GM06990 (cell line): ENCODE measurements at regions not wholly inside any gene's neighbourhood (a gene's known extent, or its start where the extent isn't known, plus 50 kb on each side); places are given as distances from the start of the nearest gene placed in this dataset.

ENCODE experiments used
- DNase-seq: peaks from one replicate; pipeline ENCODE4 v3.0.0-alpha.2; 2011; ENCODE audit not compliant: insufficient read length; ENCODE audit errors: extremely low read depth
- H3K27me3 ChIP-seq: replicated peaks from 2 replicates; pipeline ENCODE4 v1.6.0; 2011; ENCODE audit warnings: low read length; ENCODE audit not compliant: control insufficient read depth, insufficient read depth
- H3K36me3 ChIP-seq: 2 replicates; pipeline ENCODE4 v1.5.1; 2011; ENCODE audit warnings: low read length; ENCODE audit not compliant: control insufficient read depth, insufficient read depth
- H3K4me3 ChIP-seq: replicated peaks from 2 replicates; pipeline ENCODE4 v1.5.1; 2011; ENCODE audit warnings: low read depth, mild to moderate bottlenecking, control low read depth, low read length
- CTCF ChIP-seq: IDR thresholded peaks from 2 replicates; pipeline ENCODE4 v1.5.1; 2011; ENCODE audit warnings: low read length, control low read depth, mild to moderate bottlenecking, inconsistent platforms; ENCODE audit not compliant: insufficient read depth, poor library complexity, severe bottlenecking

DNA sequence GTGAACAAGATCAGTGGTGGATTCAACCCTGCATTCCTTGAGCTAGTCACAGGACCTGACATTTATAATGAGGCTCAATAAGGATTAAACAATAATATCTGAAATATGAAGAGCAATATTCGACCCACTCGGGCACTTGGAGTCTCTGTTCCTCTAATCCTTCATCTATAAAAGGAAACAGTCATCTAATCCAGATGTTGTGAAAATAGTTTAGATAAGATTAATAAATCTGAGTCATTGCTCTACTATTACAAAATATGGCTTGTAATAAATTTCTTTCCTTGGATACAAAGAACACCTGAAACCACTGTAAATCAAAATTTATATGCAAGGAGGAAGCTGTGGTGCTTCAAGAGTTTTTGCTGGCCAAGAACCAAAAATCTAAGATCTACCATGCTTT lies 846.9 kb upstream of the ACVR2A start:
- Histone ChIP-seq H3K36me3 (no peaks in the 10 kb centered on the region), H3K4me3 (no peak overlapping the region), H3K27me3 (no peaks in the 10 kb centered on the region)
- TF ChIP-seq CTCF: no peak
- no peak for DNase-seq

DNA sequence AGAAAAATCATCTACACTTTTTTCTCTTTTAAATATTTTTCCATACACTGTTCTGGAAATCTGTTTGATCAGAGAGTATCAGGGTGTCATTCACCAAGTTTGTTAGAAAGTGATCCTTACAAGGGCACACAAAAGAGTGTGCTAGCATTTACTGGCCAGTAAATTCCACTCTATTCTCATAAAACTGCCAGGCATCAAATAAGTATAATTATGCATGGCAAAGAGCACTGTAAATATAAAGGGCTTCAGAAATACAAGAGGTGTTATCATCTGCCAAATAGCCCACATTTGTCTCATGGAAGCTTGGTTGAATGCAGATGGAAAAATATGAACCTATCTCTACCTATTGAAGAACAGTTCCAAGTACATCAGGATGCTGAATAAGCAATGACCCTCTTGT lies 847.3 kb upstream of the ACVR2A start:
- Histone ChIP-seq H3K36me3 (no peaks in the 10 kb centered on the region), H3K4me3 (no peak overlapping the region), H3K27me3 (no peaks in the 10 kb centered on the region)
- TF ChIP-seq CTCF: no peak
- DNase-seq: no peak

DNA sequence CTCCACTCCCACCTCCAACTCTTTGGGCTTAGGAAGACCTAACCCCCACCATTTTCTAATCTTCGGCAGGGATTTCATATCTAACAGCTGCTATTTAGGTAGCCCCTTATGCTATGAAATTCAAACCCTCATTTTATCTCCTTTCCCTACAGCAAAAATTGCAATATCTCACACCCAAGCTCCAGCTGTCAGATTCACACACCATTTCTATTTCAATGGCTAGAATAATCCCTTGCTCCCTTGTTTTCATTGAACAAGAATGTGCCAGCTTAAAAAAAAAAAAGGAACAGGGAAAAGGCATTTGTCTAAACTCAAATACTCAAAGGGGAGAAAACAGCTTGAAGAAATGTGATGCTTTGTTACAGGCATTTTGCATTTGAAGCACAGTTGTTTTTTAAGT lies 850.6 kb upstream of the ACVR2A start:
- Histone ChIP-seq H3K36me3 (no peaks in the 10 kb centered on the region), H3K27me3 (no peaks in the 10 kb centered on the region), H3K4me3 (no peak overlapping the region)
- TF ChIP-seq CTCF: no peak
- DNase-seq: no peak

DNA sequence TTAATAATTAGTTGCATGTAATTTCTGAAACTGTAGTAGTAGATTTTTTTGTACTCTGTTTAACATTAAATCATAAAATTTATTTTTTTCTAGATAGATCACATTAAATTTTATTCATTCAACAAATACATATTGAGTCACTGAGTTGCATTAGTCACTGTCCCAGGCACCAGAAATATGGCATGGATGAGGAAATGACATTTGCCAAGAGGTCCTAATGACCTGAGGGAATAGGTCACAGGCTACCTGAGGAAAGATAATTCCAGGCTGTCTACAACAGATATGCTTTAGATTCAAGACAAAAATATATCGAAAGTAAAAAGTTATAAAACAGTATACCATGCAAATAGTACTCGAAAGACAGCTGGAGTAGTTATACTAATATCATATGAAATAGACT lies 852.4 kb upstream of the ACVR2A start:
- Histone ChIP-seq H3K4me3 (no peak overlapping the region), H3K36me3 (no peaks in the 10 kb centered on the region), H3K27me3 (no peaks in the 10 kb centered on the region)
- DNase-seq: no peak
- no peak for TF ChIP-seq CTCF

DNA sequence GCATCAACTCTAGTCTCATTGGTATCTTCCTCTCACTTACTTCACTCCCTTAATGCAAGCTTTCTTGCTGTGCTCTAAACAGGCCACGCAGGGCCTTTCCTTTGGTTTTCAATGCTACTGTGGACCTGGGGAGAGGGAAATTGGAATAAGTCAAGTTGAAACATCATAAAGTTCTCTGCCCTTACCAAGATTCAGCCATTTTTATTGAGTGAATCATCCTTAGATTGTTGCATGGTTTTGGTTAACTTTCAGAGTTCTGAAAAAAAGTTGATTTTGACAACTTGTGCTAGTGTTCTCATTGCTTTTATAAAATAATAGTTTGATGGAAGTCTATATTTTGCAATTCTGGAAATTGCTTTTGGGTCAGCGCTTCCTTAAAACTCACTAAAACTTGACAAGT lies 852.8 kb upstream of the ACVR2A start:
- no peak for DNase-seq
- Histone ChIP-seq H3K27me3 (no peaks in the 10 kb centered on the region), H3K36me3 (no peaks in the 10 kb centered on the region), H3K4me3 (no peak overlapping the region)
- no peak for TF ChIP-seq CTCF

DNA sequence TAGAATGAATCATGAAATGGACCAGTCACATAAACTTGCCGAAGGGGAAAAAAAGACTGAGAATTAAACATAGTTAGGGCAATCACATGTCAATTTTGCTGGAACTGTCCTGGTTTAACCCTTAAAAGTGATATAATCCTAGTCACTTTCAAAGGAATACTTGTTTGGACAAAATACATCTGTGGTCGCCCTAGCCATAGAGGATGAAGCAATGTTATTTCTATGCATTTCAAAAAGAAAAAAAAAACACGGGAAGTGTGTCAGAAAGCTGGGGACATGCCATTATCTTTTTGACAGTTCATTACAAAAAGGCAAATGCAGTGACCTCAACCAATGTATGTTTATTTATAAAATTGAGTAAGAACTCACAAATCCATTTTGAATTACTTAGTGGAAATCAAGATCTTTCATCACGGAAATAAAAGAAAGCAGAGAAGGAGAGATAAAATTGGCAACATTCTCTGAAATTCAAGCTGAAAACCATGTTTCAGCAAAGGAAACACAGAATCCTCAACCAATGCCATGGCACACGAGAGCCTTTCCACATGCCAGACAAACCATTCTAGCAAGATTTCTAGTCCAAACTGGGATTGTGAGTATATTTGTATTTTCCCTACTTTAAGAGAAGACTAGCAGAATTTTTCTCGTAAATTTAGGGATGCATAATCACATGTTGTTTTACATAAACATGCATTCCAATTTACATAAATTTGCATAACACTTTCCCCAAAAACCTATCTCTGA lies 854.3 kb upstream of the ACVR2A start:
- no peak for DNase-seq
- no peak for TF ChIP-seq CTCF
- H3K4me3 ChIP-seq: no peak overlapping the region
- no peaks in the 10 kb centered on the region for H3K36me3 ChIP-seq
- no peaks in the 10 kb centered on the region for H3K27me3 ChIP-seq
